SK-MEL-5 (cell line): ENCODE measurements at regions not wholly inside any gene's neighbourhood (a gene's known extent, or its start where the extent isn't known, plus 50 kb on each side); places are given as distances from the start of the nearest gene placed in this dataset.

Experiments used
- DNase-seq: peaks from one replicate; pipeline ENCODE4 v3.0.0-alpha.2; 2016; ENCODE audit warnings: low read depth, low spot score
- in situ Hi-C: cut with HindIII; loops from 2 replicates; pipeline ENCODE4 v1.10.0; 2016; ENCODE audit warnings: low sequenced_read_pairs, high pct_unique_total_duplicates, low pct_unique_long_range_greater_than_20kb

GRCh38 chr16:48487287-48487686 lies 102.1 kb upstream of the SIAH1 start:
- in situ Hi-C loops: no loop called here
- no peak for DNase-seq

GRCh38 chr16:48481772-48482171 lies 96.6 kb upstream of the SIAH1 start:
- in situ Hi-C loops: no loop called here

GRCh38 chr16:48481211-48481610 lies 96.0 kb upstream of the SIAH1 start:
- in situ Hi-C loops: no loop called here
- DNase-seq: no peak

More at GRCh38 chr16:48481772-48482171, 96.6 kb upstream of the SIAH1 start:
- no peak for DNase-seq

GRCh38 chr16:48479955-48480354 lies 94.7 kb upstream of the SIAH1 start:
- DNase-seq: no peak
- in situ Hi-C loops: no loop called here

- in situ Hi-C loops: no loop called here
These were observed 94.1 kb upstream of the SIAH1 start for GRCh38 chr16:48479329-48479728.

GRCh38 chr16:48478393-48478792 lies 93.2 kb upstream of the SIAH1 start:
- DNase-seq: no peak
- in situ Hi-C loops: no loop called here

More at GRCh38 chr16:48479329-48479728, 94.1 kb upstream of the SIAH1 start:
- no peak for DNase-seq

- in situ Hi-C loops: no loop called here
- no peak for DNase-seq
These were observed 86.2 kb upstream of the SIAH1 start for GRCh38 chr16:48471435-48471834.

GRCh38 chr16:48462106-48462740 lies 77.0 kb upstream of the SIAH1 start:
- peak; percentile 91 for DNase-seq
- in situ Hi-C loops: no loop called here

GRCh38 chr16:48459167-48459566 lies 74.0 kb upstream of the SIAH1 start:
- in situ Hi-C loops: no loop called here
- no peak for DNase-seq

- no peak for DNase-seq
- in situ Hi-C loops: no loop called here
These were observed 68.8 kb upstream of the SIAH1 start for GRCh38 chr16:48454051-48454450.

- DNase-seq: no peak
- in situ Hi-C loops: no loop called here
These were observed 68.0 kb upstream of the SIAH1 start for GRCh38 chr16:48452991-48453760.

- DNase-seq: no peak
- in situ Hi-C loops: no loop called here
These were observed 66.1 kb upstream of the SIAH1 start for GRCh38 chr16:48451323-48451722.

GRCh38 chr16:48450367-48450766 lies 65.2 kb upstream of the SIAH1 start:
- in situ Hi-C loops: no loop called here
- no peak for DNase-seq

GRCh38 chr16:48448841-48449481 lies 63.7 kb upstream of the SIAH1 start:
- DNase-seq: no peak
- in situ Hi-C loops: no loop called here

- in situ Hi-C loops: no loop called here
- no peak for DNase-seq
These were observed 62.8 kb upstream of the SIAH1 start for GRCh38 chr16:48447940-48448536.

GRCh38 chr16:48447428-48447827 lies 62.2 kb upstream of the SIAH1 start:
- DNase-seq: no peak
- in situ Hi-C loops: no loop called here

- in situ Hi-C loops: no loop called here
- DNase-seq: no peak
These were observed 61.3 kb upstream of the SIAH1 start for GRCh38 chr16:48446534-48446920.

- in situ Hi-C loops: no loop called here
- no peak for DNase-seq
These were observed 60.7 kb upstream of the SIAH1 start for GRCh38 chr16:48445782-48446533.
